Mesothelial cell of epicardium (in vitro differentiated cells): ENCODE measurements at regions not wholly inside any gene's neighbourhood (a gene's known extent, or its start where the extent isn't known, plus 50 kb on each side); places are given as distances from the start of the nearest gene placed in this dataset.
A peak's percentile ranks its signal among the peaks of the same experiment; 100 is the strongest.

Experiments used
- DNase-seq, 2 experiments: peaks; one replicate each; pipeline ENCODE4 v3.0.0; 2021; ENCODE audit warnings: low spot score in 2 of 2; ENCODE audit not compliant: unreplicated experiment in 2 of 2
- H3K27ac Mint-ChIP-seq: 2 replicates; pipeline ENCODE4 v1.8.0; 2021; ENCODE audit warnings: mixed read lengths
- H3K27me3 Mint-ChIP-seq: 2 replicates; pipeline ENCODE4 v1.8.0; 2021; ENCODE audit warnings: low read depth, mixed read lengths
- H3K36me3 Mint-ChIP-seq: 2 replicates; pipeline ENCODE4 v1.8.0; 2021; ENCODE audit warnings: mixed read lengths
- H3K4me1 Mint-ChIP-seq: 2 replicates; pipeline ENCODE4 v1.8.0; 2021; ENCODE audit warnings: mixed read lengths
- H3K4me3 Mint-ChIP-seq: 2 replicates; pipeline ENCODE4 v1.8.0; 2021; ENCODE audit warnings: mild to moderate bottlenecking, moderate library complexity, mixed read lengths
- H3K9me3 Mint-ChIP-seq: 2 replicates; pipeline ENCODE4 v1.8.0; 2021; ENCODE audit warnings: mixed read lengths
- TF ChIP-seq, protein P1 (sequence below): fragments of 200-600 bp; sonication (generic); IDR thresholded peaks from one replicate; pipeline ENCODE4 v1.5.0; 2021; ENCODE audit warnings: antibody characterized with exemption; ENCODE audit not compliant: unreplicated experiment

- Mint-ChIP-seq H3K4me1 (no peaks in the 10 kb centered on the region), H3K9me3 (peaks cover 18% of the 10 kb centered on the region), H3K36me3 (no peaks in the 10 kb centered on the region), H3K4me3 (no peak overlapping the region), H3K27ac (no peak overlapping the region), H3K27me3 (peaks cover 4% of the 10 kb centered on the region)
- TF ChIP-seq, protein P1, sequence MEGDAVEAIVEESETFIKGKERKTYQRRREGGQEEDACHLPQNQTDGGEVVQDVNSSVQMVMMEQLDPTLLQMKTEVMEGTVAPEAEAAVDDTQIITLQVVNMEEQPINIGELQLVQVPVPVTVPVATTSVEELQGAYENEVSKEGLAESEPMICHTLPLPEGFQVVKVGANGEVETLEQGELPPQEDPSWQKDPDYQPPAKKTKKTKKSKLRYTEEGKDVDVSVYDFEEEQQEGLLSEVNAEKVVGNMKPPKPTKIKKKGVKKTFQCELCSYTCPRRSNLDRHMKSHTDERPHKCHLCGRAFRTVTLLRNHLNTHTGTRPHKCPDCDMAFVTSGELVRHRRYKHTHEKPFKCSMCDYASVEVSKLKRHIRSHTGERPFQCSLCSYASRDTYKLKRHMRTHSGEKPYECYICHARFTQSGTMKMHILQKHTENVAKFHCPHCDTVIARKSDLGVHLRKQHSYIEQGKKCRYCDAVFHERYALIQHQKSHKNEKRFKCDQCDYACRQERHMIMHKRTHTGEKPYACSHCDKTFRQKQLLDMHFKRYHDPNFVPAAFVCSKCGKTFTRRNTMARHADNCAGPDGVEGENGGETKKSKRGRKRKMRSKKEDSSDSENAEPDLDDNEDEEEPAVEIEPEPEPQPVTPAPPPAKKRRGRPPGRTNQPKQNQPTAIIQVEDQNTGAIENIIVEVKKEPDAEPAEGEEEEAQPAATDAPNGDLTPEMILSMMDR, result no peak
- DNase-seq, result no peak
These were observed 99.9 kb downstream of the ELOVL4 start for GRCh38 chr6:79847426-79847825.

GRCh38 chr6:79842376-79843040, 104.8 kb downstream of the ELOVL4 start:
- H3K27ac Mint-ChIP-seq, result no peak overlapping the region
- H3K4me3 Mint-ChIP-seq, result no peak overlapping the region
- H3K36me3 Mint-ChIP-seq, result peaks cover 3% of the 10 kb centered on the region
- peaks cover 4% of the 10 kb centered on the region for H3K27me3 Mint-ChIP-seq
- TF ChIP-seq, protein P1, result no peak
- DNase-seq, result no peak
- H3K4me1 Mint-ChIP-seq, result no peaks in the 10 kb centered on the region
- peaks cover 35% of the 10 kb centered on the region for H3K9me3 Mint-ChIP-seq

- H3K4me3 Mint-ChIP-seq, result no peak overlapping the region
- no peak for DNase-seq
- H3K4me1 Mint-ChIP-seq, result no peaks in the 10 kb centered on the region
- peaks cover 4% of the 10 kb centered on the region for H3K27me3 Mint-ChIP-seq
- TF ChIP-seq, protein P1, result no peak
- no peak overlapping the region for H3K27ac Mint-ChIP-seq
- peaks cover 3% of the 10 kb centered on the region for H3K36me3 Mint-ChIP-seq
- H3K9me3 Mint-ChIP-seq, result peaks cover 37% of the 10 kb centered on the region
These were observed 105.6 kb downstream of the ELOVL4 start for GRCh38 chr6:79841577-79842375.

GRCh38 chr6:79838851-79839250, 108.5 kb downstream of the ELOVL4 start:
- no peak overlapping the region for H3K4me3 Mint-ChIP-seq
- H3K27ac Mint-ChIP-seq, result no peak overlapping the region
- H3K9me3 Mint-ChIP-seq, result peaks cover 57% of the 10 kb centered on the region
- peaks cover 3% of the 10 kb centered on the region for H3K36me3 Mint-ChIP-seq
- H3K27me3 Mint-ChIP-seq, result no peaks in the 10 kb centered on the region
- TF ChIP-seq, protein P1, result no peak
- DNase-seq, result no peak
- peaks cover 7% of the 10 kb centered on the region for H3K4me1 Mint-ChIP-seq

DNA sequence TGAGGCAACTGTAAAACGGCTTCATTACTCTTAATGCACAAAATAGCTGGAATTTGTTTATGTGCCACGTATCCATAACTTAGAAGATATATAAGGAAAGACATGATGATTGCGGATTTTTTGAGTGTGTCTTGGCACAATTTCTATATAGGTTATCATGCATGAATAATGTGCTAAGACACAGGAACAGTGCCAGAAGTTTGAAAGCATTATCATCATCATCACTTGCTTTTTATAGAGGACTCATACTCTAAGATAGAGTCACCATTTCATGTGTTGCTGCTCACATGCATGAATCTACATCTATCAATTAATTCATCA, 113.4 kb downstream of the ELOVL4 start:
- H3K4me3 Mint-ChIP-seq, result peak overlapping the region; percentile 6
- peaks cover 31% of the 10 kb centered on the region for H3K9me3 Mint-ChIP-seq
- no peaks in the 10 kb centered on the region for H3K27me3 Mint-ChIP-seq
- no peaks in the 10 kb centered on the region for H3K36me3 Mint-ChIP-seq
- H3K4me1 Mint-ChIP-seq, result peaks cover 18% of the 10 kb centered on the region
- TF ChIP-seq, protein P1, result no peak
- no peak for DNase-seq
- peak overlapping the region; percentile 68 for H3K27ac Mint-ChIP-seq
